ENCODE measurements at regions not wholly inside any gene's neighbourhood (a gene's known extent, or its start where the extent isn't known, plus 50 kb on each side); places are given as distances from the start of the nearest gene placed in this dataset.

- no peak for DNase-seq (ENCODE audit: low read depth, low spot score)
These were observed 561.5 kb downstream of the BCOR start for GRCh38 chrX:39536211-39536610.

GRCh38 chrX:39541881-39542280, 555.9 kb downstream of the BCOR start:
- no peak for DNase-seq (ENCODE audit: low read depth, low spot score)

- DNase-seq (ENCODE audit: low read depth, low spot score): no peak
These were observed 555.4 kb downstream of the BCOR start for GRCh38 chrX:39542316-39542715.

DNA sequence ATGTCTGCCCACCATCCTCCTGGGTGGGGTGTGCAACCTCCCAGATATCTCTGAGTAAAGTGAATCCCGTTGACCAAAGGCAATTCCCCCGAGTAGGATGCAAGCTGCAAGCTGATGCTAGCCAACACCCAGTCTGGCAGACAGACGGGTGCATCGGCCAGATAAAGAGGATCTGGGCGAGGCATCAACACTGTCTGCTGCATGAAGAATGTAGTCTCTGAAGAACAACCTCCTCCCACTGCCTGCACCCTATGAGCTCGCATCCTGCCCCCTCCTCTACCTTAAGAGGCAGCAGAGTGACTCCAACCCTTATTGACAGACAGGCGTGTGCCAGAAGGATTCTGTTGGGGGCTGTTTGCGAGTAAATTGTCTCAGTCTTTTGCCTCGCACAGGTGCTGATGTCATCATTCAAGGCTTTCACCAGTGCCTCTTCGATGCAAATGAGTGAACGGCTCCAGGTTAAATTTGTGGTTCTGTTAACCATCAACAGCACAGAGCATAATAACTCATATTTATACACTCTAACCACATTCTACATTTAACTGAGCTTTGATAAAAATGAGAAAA, 546.9 kb downstream of the BCOR start:
- DNase-seq (ENCODE audit: low read depth, low spot score): no peak

DNA sequence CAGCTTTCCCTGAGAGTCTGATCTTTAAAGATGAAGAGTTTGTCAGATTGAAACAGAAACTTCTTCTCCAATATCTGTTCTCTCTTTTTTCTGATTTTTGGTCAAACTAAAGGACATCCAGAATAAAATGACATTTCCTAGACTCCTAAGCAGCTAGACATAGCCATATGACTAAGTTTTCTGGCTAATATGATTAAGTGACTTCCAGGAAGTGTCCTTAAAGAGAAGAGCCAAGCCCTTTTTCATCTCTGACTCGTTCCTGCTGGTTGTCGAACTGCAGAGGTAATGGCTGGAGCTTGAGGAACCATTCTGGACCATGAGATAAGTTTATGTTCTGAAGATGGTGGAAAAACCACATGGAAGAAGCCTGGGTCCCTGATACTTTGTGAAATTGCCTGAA, 546.0 kb downstream of the BCOR start:
- DNase-seq (ENCODE audit: low read depth, low spot score): no peak

DNA sequence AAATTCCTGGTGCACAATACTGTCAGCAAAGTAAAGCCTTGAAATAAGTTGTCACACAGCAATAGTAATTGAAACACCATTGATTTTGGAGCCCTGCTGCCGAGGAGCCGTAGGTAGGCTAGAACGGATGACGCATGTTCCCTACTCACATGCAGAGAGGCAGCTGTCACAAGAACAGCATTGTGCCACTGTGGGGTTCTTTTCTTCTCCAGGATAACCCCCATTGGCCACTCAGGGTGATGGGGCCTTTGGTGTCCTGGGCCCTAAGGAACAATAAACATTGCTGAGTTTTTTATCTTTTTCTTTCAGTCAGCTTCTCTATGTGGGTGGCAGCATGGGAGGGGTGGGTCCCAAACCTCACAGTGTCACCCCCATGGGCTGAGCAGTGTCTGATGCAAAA, 542.3 kb downstream of the BCOR start:
- no peak for DNase-seq (ENCODE audit: low read depth, low spot score)

GRCh38 chrX:39556056-39556455, 541.7 kb downstream of the BCOR start:
- DNase-seq (ENCODE audit: low read depth, low spot score): no peak

- no peak for DNase-seq (ENCODE audit: low read depth, low spot score)
These were observed 538.5 kb downstream of the BCOR start for GRCh38 chrX:39559229-39559628.

GRCh38 chrX:39560271-39560670, 537.5 kb downstream of the BCOR start:
- no peak for DNase-seq (ENCODE audit: low read depth, low spot score)

DNA sequence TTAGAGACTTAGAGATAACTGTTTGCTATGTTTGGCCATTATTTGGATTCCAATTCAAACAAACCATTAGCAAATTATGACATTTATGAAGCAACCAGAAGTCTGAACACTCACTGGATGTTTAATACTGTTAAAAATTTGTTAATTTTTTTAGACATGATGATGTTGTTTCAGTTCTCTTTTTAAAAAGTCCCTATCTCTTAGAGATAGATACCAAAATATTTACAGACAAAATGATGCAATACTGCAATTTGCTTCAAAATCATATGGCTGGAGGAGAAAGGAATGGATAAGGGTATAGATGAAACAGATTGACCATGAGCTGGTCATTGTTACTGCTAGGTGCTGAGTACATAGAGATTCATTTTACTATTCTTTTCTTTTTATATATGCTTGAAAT, 534.6 kb downstream of the BCOR start:
- no peak for DNase-seq (ENCODE audit: low read depth, low spot score)

GRCh38 chrX:39564751-39565150, 533.0 kb downstream of the BCOR start:
- DNase-seq (ENCODE audit: low read depth, low spot score): no peak

GRCh38 chrX:39574178-39574577, 523.6 kb downstream of the BCOR start:
- no peak for DNase-seq (ENCODE audit: low read depth, low spot score)

- no peak for DNase-seq (ENCODE audit: low read depth, low spot score)
These were observed 521.5 kb downstream of the BCOR start for GRCh38 chrX:39576041-39576872.

GRCh38 chrX:39577206-39577984, 520.4 kb downstream of the BCOR start:
- DNase-seq (ENCODE audit: low read depth, low spot score): no peak

- DNase-seq (ENCODE audit: low read depth, low spot score): no peak
These were observed 519.5 kb downstream of the BCOR start for GRCh38 chrX:39577985-39578869.

DNA sequence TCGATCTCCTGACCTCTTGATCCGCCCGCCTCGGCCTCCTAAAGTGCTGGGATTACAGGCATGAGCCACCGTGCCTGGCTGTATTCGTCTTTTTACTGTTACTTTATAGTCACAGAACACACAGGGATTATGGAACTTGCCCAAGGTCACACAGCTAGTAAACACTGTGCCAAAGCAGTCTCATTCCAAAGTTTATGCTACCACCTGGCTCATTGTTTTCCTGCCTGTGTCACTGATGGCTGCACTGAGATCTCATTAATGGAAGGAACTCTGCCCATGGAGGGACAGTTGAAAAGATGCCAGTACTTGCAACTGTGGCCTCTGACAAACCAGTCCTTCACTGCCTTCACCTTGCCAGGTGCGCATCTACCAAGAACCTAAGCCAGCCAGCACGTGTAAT, 517.7 kb downstream of the BCOR start:
- no peak for DNase-seq (ENCODE audit: low read depth, low spot score)

DNA sequence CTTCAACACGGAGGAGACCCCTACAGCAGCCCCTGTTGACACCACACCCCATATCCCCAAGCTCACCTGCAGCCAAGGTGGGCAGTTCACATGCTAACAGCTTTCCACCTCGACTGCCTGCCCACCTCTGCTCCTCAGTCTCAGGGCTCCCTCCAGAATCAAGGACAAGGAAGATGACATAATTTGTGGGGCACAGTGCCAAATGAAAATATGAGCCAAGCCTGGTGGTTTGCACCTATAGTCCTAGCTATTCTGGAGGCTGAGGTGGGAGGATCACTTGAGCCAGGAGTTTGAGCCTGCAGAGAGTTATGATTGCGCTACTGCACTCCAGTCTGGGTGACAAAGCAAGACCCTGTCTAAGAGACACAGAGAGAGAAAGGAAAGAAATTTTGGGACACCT, 516.3 kb downstream of the BCOR start:
- no peak for DNase-seq (ENCODE audit: low read depth, low spot score)

DNA sequence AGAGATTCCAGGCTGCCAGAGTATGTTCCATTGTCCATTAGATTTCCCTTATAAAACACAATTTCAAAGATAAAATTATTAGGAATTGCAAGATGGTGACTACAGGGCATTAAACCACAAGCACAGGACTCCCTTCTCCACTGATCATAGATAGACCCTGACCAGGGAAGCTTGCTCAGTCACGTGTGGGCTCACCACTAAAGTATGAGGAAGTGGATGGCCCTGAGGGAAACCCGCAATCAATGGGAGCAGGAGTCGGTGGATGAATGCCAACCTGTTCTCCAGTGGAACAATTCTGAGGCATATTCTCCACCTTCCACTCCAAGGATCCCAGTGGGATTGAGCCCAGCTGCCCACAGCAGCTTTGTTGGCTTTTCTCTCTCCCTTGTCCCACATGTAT, 515.7 kb downstream of the BCOR start:
- DNase-seq (ENCODE audit: low read depth, low spot score): no peak

GRCh38 chrX:39582976-39583375, 514.8 kb downstream of the BCOR start:
- no peak for DNase-seq (ENCODE audit: low read depth, low spot score)

DNA sequence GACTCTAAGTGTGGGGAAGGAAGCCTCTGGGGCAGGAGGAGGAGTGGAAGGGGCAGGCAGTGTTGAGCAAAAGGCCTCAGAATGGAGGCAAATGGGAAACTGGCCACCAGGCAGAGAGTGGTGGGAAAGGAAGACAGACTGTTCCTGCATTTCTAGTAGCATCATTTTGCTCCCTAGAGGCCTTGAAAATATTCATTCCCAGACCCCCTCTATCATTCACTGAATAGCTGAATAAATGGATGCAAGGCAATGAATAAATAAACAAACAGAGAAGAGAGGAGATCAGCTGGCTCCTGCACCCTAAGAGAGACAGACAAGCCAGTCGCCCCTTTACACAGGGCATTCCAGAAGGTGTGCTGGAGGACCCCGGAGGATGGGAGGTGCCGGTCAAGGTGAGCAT, 511.9 kb downstream of the BCOR start:
- no peak for DNase-seq (ENCODE audit: low read depth, low spot score)

GRCh38 chrX:39586359-39586758, 511.4 kb downstream of the BCOR start:
- DNase-seq (ENCODE audit: low read depth, low spot score): no peak

DNA sequence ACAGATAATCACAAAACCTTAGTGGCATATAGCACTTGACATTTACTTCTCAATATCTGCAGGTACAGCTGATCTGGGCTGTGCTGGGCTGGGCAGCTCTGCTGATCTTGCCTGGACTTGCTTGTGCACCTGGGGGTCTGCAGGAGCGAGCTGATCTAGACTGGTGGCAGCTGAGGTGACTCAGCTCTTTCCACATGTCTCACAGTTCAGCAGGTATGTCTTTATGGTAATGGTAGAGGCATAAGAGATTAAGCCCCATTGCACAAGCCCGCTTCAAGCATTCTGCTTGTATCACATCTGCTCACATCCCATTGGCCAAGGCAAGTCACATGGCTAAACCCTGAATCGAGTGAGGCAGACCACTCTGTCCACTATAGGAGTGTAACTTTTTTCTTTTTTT, 506.7 kb downstream of the BCOR start:
- no peak for DNase-seq (ENCODE audit: low read depth, low spot score)

Measured in brain pericyte (primary cell).